NCI-H345 treated with DMSO at 0.1 percent for 48 hours (cell line): ENCODE measurements at regions not wholly inside any gene's neighbourhood (a gene's known extent, or its start where the extent isn't known, plus 50 kb on each side); places are given as distances from the start of the nearest gene placed in this dataset.

ENCODE experiments used
- DNase-seq: peaks from one replicate; lab custom pipeline; 2025; ENCODE audit not compliant: unreplicated experiment; lab: John Stamatoyannopoulos, UW

- no peak for DNase-seq
Observed at GRCh38 chr3:184659797-184660301, 52.0 kb downstream of the MAGEF1 start.

- DNase-seq, result no peak
Observed at GRCh38 chr3:184658223-184658928, 53.5 kb downstream of the MAGEF1 start.

- DNase-seq, result no peak
Observed at GRCh38 chr3:184656829-184657681, 54.8 kb downstream of the MAGEF1 start.

GRCh38 chr3:184656458-184656828 lies 55.4 kb downstream of the MAGEF1 start:
- DNase-seq, result no peak

GRCh38 chr3:184655597-184655996 lies 56.3 kb downstream of the MAGEF1 start:
- DNase-seq, result no peak

- no peak for DNase-seq
Observed at GRCh38 chr3:184654375-184654774, 57.5 kb downstream of the MAGEF1 start.

- DNase-seq, result no peak
Observed at GRCh38 chr3:184652465-184652864, 59.4 kb downstream of the MAGEF1 start.

- no peak for DNase-seq
Observed at GRCh38 chr3:184651904-184652303, 60.0 kb downstream of the MAGEF1 start.

- no peak for DNase-seq
Observed at GRCh38 chr3:184648636-184649035, 63.2 kb downstream of the MAGEF1 start.

- no peak for DNase-seq
Observed at GRCh38 chr3:184647405-184647936, 64.4 kb downstream of the MAGEF1 start.

GRCh38 chr3:184645336-184645735 lies 66.5 kb downstream of the MAGEF1 start:
- no peak for DNase-seq

GRCh38 chr3:184643442-184643841 lies 68.4 kb downstream of the MAGEF1 start:
- DNase-seq, result no peak

- no peak for DNase-seq
Observed at GRCh38 chr3:184642631-184643285, 69.1 kb downstream of the MAGEF1 start.

GRCh38 chr3:184641430-184641829 lies 70.4 kb downstream of the MAGEF1 start:
- DNase-seq, result no peak

- DNase-seq, result no peak
Observed at GRCh38 chr3:184639351-184639750, 72.5 kb downstream of the MAGEF1 start.

GRCh38 chr3:184637705-184638104 lies 74.2 kb downstream of the MAGEF1 start:
- DNase-seq, result no peak

- DNase-seq, result no peak
Observed at GRCh38 chr3:184636741-184637316, 75.0 kb downstream of the MAGEF1 start.

GRCh38 chr3:184635774-184636173 lies 74.2 kb downstream of the EPHB3 start:
- no peak for DNase-seq

GRCh38 chr3:184635126-184635525 lies 73.5 kb downstream of the EPHB3 start:
- peak; percentile 70 for DNase-seq

- DNase-seq, result no peak
Observed at GRCh38 chr3:184633237-184633579, 71.6 kb downstream of the EPHB3 start.

- DNase-seq, result no peak
Observed at GRCh38 chr3:184632551-184633236, 71.1 kb downstream of the EPHB3 start.
